Cardiac fibroblast (primary cell): ENCODE measurements at regions not wholly inside any gene's neighbourhood (a gene's known extent, or its start where the extent isn't known, plus 50 kb on each side); places are given as distances from the start of the nearest gene placed in this dataset.

Source experiments
- DNase-seq, 2 donors: peaks; one replicate each; pipeline versions ENCODE4 v3.0.0 to v3.0.0-alpha.2; 2010; ENCODE audit warnings: low read depth in 2 of 2
- H3K4me3 ChIP-seq, 2 donors: replicated peaks in 1 of 2; 1 replicate in 1 of 2; 2 replicates in 1 of 2; pipeline ENCODE4 v1.5.1; 2011; ENCODE audit warnings: low read depth in 2 of 2, low read length in 2 of 2, mild to moderate bottlenecking in 2 of 2, moderate library complexity in 1 of 2
- CTCF ChIP-seq: IDR thresholded peaks from one replicate; pipeline ENCODE4 v1.5.1; 2011; ENCODE audit warnings: low read depth, mild to moderate bottlenecking, low read length, inconsistent platforms

GRCh38 chr3:159232966-159233365 is 431.1 kb downstream of the MFSD1 start:
- TF ChIP-seq CTCF, result no peak
- DNase-seq, result no peak
- no peak overlapping the region for H3K4me3 ChIP-seq

- no peak for TF ChIP-seq CTCF
- no peak for DNase-seq
Observed at GRCh38 chr3:159233734-159234133, 431.9 kb downstream of the MFSD1 start.

GRCh38 chr3:159234306-159234705 is 432.5 kb downstream of the MFSD1 start:
- peak; percentile 2 to 29 for DNase-seq
- H3K4me3 ChIP-seq, result no peak overlapping the region
- TF ChIP-seq CTCF, result no peak

More at GRCh38 chr3:159233734-159234133, 431.9 kb downstream of the MFSD1 start:
- H3K4me3 ChIP-seq, result no peak overlapping the region

- DNase-seq, result peak in 1 of 2 donors; percentile 38
- H3K4me3 ChIP-seq, result no peak overlapping the region
- no peak for TF ChIP-seq CTCF
Observed at GRCh38 chr3:159236321-159236720, 434.5 kb downstream of the MFSD1 start.

GRCh38 chr3:159237226-159237625 is 435.4 kb downstream of the MFSD1 start:
- no peak for TF ChIP-seq CTCF
- H3K4me3 ChIP-seq, result no peak overlapping the region
- no peak for DNase-seq

- no peak overlapping the region for H3K4me3 ChIP-seq
- no peak for DNase-seq
- no peak for TF ChIP-seq CTCF
Observed at GRCh38 chr3:159238646-159239045, 436.8 kb downstream of the MFSD1 start.

- no peak for TF ChIP-seq CTCF
- peak in 1 of 2 donors; percentile 60 for DNase-seq
- no peak overlapping the region for H3K4me3 ChIP-seq
Observed at GRCh38 chr3:159239059-159239458, 437.2 kb downstream of the MFSD1 start.
